ENCODE measurements at regions not wholly inside any gene's neighbourhood (a gene's known extent, or its start where the extent isn't known, plus 50 kb on each side); places are given as distances from the start of the nearest gene placed in this dataset.

DNA sequence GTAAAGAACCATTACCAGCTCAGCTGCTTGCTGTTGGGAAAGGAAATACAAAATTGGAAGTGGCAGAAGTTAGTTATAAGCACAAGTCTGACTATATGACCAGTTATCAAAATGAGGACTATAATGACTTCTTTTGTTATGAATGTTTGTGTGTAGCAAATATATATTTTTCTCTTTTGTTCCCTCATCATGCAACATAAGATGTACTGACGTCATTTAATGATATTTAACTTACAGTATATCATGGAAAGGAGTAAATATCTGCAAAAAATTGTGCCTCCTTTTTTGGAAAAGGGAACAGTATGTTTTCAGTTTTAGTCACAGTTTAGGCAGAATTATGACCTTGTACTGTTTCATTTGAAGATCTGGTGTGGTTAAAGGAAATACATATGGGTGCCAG is 356.3 kb upstream of the SLITRK5 start:
- Histone ChIP-seq H3K36me3 (ENCODE audit: insufficient read depth, low read length) (no peaks in the 10 kb centered on the region), H4K20me1 (ENCODE audit: insufficient read depth, low read length) (no peaks in the 10 kb centered on the region), H3K4me1 (ENCODE audit: insufficient read depth, low read length, poor library complexity, severe bottlenecking) (no peaks in the 10 kb centered on the region), H3K79me2 (ENCODE audit: insufficient read depth, low read depth, low read length) (no peaks in the 10 kb centered on the region), H3K9me3 (ENCODE audit: low read length) (no peaks in the 10 kb centered on the region), H3K4me3 (ENCODE audit: low read depth, low read length, poor library complexity, severe bottlenecking) (no peak overlapping the region), H2AFZ (ENCODE audit: low read length) (no peak overlapping the region), H3K27ac (ENCODE audit: low read depth, low read length, poor library complexity, severe bottlenecking) (no peak overlapping the region), H3K4me2 (ENCODE audit: low read length) (no peak overlapping the region), H3K9me2 (ENCODE audit: insufficient read depth, low read length) (no peaks in the 10 kb centered on the region)
- ChIA-PET CTCF (ENCODE audit: unreplicated experiment) (no interaction called here), POLR2A (interaction anchor here (0.8 to 1.1 kb wide), 2 partner anchors 7 to 161 kb away, joined by 3 read pairs; no protein-coding TSS in a partner anchor)
- DNase-seq (ENCODE audit: low spot score), result no peak
- intact Hi-C loops (cut with micrococcal nuclease; ENCODE audit: unreplicated experiment), result no loop called here
- TF ChIP-seq EZH2phosphoT487 (IDR thresholded peaks at IDR 0.05; ENCODE audit: borderline replicate concordance, low read depth, low read length) (no peak), CTCF (conservative IDR thresholded peaks at IDR 0.05; ENCODE audit: low read length) (no peak)
- no TSS peak for BruUV-seq (replicated peaks)

- H3K9me3 ChIP-seq (ENCODE audit: low read length), result no peaks in the 10 kb centered on the region
- no peaks in the 10 kb centered on the region for H3K4me1 ChIP-seq (ENCODE audit: insufficient read depth, low read length, poor library complexity, severe bottlenecking)
- H3K9me2 ChIP-seq (ENCODE audit: insufficient read depth, low read length), result no peaks in the 10 kb centered on the region
- no peaks in the 10 kb centered on the region for H3K36me3 ChIP-seq (ENCODE audit: insufficient read depth, low read length)
- ChIA-PET POLR2A (interaction anchor here (0.6 to 1.1 kb wide), 4 partner anchors 8 to 37 kb away, joined by 3 to 4 read pairs (median 4); no protein-coding TSS in a partner anchor), CTCF (ENCODE audit: unreplicated experiment) (no interaction called here)
- intact Hi-C loops (cut with micrococcal nuclease; ENCODE audit: unreplicated experiment), result no loop called here
- no peak overlapping the region for H3K27ac ChIP-seq (ENCODE audit: low read depth, low read length, poor library complexity, severe bottlenecking)
- H3K4me3 ChIP-seq (ENCODE audit: low read depth, low read length, poor library complexity, severe bottlenecking), result no peak overlapping the region
- H4K20me1 ChIP-seq (ENCODE audit: insufficient read depth, low read length), result no peaks in the 10 kb centered on the region
- no peak overlapping the region for H2AFZ ChIP-seq (ENCODE audit: low read length)
- no TSS peak for BruUV-seq (replicated peaks)
- TF ChIP-seq CTCF (conservative IDR thresholded peaks at IDR 0.05; ENCODE audit: low read length), result no peak
- DNase-seq (ENCODE audit: low spot score), result no peak
- no peaks in the 10 kb centered on the region for H3K79me2 ChIP-seq (ENCODE audit: insufficient read depth, low read depth, low read length)
- H3K4me2 ChIP-seq (ENCODE audit: low read length), result no peak overlapping the region
Observed at GRCh38 chr13:87322386-87322785, 348.8 kb upstream of the SLITRK5 start.

DNA sequence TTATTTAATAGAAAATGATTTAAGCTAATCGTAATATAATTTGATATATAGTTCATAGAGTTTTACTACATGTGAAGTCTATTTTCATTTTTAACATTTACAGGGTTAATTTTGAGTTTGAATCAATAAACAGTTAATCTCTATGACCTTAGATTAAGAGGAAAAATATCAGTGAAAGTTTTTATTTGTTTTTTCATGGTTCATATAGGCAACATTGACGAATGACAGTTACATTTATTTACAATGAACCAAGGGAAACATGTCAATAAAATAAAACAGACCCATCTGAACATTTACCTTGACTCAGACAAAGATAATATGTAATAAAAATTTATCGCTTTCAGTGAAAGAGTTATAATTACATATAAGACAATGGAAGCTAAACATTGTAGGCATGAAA is 346.6 kb upstream of the SLITRK5 start:
- POLR2A ChIA-PET, result interaction anchor here (0.7 to 1.7 kb wide), 5 partner anchors 9 to 102 kb away, joined by 3 to 8 read pairs (median 3); no protein-coding TSS in a partner anchor
- BruUV-seq (replicated peaks), result no TSS peak
- Histone ChIP-seq H3K27ac (ENCODE audit: low read depth, low read length, poor library complexity, severe bottlenecking) (no peak overlapping the region), H3K4me2 (ENCODE audit: low read length) (no peak overlapping the region), H3K36me3 (ENCODE audit: insufficient read depth, low read length) (no peaks in the 10 kb centered on the region), H2AFZ (ENCODE audit: low read length) (no peak overlapping the region), H3K79me2 (ENCODE audit: insufficient read depth, low read depth, low read length) (no peaks in the 10 kb centered on the region), H4K20me1 (ENCODE audit: insufficient read depth, low read length) (no peaks in the 10 kb centered on the region), H3K4me3 (ENCODE audit: low read depth, low read length, poor library complexity, severe bottlenecking) (no peak overlapping the region), H3K9me2 (ENCODE audit: insufficient read depth, low read length) (no peaks in the 10 kb centered on the region), H3K4me1 (ENCODE audit: insufficient read depth, low read length, poor library complexity, severe bottlenecking) (no peaks in the 10 kb centered on the region), H3K9me3 (ENCODE audit: low read length) (no peaks in the 10 kb centered on the region)
- CTCF ChIA-PET (ENCODE audit: unreplicated experiment), result no interaction called here
- DNase-seq (ENCODE audit: low spot score), result no peak
- TF ChIP-seq EZH2phosphoT487 (IDR thresholded peaks at IDR 0.05; ENCODE audit: borderline replicate concordance, low read depth, low read length) (no peak), CTCF (conservative IDR thresholded peaks at IDR 0.05; ENCODE audit: low read length) (no peak)
- intact Hi-C loops (cut with micrococcal nuclease; ENCODE audit: unreplicated experiment), result no loop called here
